Embryonic facial prominence (tissue), 1 donor: ENCODE measurements at regions not wholly inside any gene's neighbourhood (a gene's known extent, or its start where the extent isn't known, plus 50 kb on each side); places are given as distances from the start of the nearest gene placed in this dataset.
"Not testable (repeated sequence)": the region's sequence is repeated elsewhere in the genome, so short reads cannot be mapped to it uniquely, and the experiment has no call there.

Source experiments
- DNase-seq: peaks from one replicate; pipeline ENCODE4 v3.0.0-alpha.2; 2016; ENCODE audit errors: extremely low spot score

DNA sequence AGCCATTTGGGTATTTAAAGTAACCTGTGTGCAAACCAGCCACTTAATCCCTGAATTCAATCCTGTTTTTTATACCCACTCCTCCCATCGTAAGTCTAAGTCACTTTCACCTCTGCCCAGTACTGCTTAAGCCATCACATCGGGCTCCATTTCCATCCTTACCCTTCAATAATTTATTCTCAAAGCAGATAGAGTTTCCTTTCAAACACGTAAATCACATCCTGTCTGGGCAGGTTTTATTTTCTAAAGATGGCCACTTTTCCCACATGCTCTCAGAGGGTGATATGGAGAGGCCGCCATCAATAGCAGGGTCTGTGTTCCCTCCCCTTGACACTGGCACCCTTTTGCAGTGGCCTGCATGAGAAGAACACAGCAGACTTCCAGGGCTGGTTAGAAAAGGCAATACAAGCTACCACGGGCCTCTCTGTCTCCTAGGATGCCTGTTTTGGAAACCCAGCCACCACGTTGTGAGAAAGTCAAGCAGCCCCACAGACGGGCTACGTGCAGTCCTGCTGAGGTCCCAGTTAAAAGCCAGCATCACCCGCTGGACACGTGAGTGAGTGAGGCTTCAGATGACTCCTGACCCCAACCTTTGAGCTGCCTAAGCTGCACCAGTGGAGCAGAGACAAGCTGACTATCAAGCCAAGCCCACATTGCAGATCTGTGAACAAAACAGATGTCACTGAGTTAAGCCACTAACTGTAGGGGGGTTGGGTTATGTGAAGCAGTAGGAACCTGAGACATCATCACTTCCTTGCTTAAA is 241.8 kb upstream of the SLCO3A1 start:
- no peak for DNase-seq

DNA sequence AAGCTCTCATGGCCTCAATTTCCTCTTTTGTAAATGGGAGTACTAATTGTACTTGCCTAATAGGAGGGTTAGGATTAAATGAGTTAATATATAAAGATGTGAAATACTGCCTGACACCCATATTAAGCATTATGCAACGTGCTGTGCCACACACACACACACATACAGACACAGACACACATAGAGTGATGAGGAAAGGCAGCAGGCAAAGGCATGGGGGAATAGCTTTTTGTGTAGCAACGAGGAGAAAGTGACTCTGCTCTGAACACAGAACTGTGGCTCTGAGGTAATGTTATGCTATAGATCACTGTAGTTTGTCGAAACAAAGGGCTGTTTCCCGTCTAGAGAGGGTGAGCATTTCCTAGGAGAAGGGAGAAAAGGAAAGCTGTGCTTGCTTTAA is 233.3 kb upstream of the SLCO3A1 start:
- DNase-seq = no peak

DNA sequence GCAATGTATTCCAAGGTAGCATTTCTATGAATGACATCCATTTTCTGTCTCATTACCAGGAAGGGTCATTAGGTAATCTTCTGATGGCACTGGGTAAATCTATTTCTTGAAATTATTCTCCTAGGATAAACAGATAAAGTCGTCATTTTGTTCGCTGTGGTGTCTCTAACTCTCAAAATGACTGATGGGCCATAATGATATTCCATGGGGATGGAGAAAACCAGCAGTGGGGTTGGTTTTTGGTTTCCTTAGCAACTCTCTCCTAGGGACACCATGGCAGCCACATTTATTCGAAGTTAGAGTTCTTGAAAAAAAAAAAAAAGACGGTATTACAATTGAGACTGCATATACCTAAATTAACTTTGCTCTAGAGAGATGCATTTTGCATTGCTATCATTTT is 231.3 kb upstream of the SLCO3A1 start:
- DNase-seq = no peak

DNA sequence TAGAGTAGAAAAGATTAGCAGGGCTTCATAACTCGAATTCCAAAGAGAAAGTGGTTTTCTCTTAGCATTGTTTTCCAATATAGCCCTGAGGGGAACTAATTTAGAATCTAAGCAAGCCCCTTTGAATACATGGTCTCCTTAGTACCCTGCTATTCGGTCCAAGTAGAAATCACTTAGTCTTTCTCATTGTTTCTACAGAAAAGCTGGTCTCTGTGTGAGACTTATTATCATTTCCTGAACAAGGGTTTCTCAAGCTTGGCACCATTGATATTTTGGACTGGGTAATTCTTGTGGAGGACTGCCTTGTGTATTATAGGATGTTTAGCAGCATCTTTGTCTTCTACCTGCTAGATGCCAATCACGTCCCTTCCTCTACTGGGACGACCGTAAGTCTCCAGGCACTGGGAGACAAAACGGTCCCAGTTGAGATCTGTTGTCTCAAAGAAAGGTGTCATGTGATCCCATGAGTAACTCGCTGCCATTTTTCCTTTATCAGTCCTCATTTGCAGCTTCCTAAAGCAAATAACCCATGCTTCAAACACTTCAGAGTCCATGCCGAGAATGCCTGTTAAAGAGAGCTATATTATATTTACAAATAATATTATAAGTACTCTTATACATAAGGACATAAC is 230.7 kb upstream of the SLCO3A1 start:
- no peak for DNase-seq

DNA sequence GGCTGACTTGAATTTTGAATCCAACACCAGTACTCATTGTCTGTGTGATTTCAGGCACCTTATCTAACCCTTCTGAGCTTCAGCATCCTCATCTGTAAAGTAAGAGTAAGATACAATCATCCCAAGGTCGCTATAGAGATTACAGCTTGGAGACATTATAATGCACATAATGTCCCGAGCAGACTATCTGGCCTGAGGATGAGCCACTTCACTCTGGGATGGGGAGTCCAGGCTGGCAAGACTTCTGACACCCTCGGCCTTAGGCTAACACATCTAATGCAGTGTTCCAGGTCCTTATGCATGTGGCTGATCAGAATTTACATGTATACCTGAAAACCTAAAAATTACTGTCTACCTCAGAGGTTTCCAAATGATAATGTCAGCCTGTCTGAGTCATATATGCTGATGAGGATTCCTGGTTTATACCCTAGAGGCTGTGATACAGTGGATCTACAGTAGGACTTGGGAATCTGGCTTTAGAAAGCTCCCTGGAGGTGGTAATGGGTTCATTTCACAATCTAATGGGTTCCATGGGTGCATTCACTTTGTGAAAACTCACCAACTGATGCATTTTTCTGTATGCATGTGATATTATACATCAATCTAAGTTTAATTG is 229.0 kb upstream of the SLCO3A1 start:
- no peak for DNase-seq

DNA sequence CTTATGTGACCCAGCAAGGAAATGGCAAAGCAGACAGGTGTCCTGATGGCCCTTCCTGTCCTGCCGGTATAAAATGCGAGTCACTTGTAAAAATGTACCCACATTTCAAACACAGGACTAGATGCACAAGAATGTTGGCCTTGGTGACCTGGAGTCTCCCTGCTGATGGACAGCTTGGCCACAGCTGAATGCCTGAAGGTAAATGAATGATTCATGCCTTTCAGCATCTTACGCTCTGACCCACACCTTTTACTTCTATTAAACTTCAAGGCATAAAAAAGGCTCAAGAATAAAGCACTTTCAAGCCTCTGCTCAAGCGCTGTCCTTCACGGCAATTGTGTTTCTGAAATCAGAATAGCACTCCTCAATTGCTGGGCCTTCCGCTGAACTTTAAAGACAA is 228.0 kb upstream of the SLCO3A1 start:
- no peak for DNase-seq

DNA sequence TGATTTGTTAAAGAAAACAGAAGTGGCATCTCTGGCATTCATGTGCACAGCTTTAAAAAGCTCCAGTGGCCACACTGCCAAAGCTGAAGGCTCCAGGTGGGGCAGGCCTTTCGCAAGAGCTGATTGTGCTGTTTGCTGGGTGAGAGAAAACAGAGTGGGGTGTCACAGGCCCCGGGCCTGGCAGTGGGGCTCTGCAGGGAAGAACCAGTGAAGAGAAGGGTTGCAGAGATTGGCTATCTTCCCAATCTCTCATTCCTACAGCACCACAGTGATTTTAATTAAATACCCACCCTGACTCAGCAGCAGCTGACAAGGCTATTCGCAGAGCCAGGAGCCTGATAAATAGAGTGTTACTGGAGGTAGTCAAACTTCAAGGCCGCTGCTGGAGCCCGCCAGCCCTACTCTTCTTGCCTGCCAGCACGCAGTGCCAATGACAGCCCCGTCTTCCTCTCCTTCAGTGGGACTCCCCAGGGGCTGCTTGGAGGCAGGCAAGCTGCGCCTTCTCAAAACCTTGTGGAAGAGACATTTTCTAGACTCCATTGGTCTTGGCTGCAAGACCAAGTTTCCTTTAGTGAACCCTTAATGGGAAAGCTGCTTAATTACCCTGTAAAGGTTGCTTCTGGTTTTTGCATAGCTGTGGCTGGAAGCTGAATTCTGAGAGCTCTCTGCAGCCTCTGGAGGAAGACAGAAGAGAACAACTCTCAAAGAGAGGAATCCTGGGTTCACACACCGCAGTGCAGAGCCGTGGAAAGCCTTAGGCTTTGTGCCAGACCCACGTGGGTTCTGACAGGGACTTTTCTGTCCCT is 225.8 kb upstream of the SLCO3A1 start:
- no peak for DNase-seq

DNA sequence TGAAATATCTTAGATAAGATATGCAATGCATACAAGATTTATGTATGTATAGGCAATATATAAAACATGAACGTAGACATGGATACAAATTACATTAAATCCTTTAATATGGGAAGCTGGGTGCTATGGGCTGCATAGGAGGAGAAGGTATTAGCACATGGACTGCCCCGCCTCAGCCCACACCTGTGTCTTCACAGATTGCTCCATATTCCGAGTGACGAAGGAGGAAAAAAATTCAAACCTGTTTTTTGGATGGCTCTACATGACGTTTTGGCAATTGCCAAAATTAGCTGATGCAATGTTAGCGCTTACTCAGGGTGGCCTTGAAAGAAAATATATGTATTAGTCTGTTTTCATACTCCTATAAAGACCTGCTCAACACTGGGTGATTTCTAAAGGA is 223.4 kb upstream of the SLCO3A1 start:
- no peak for DNase-seq

DNA sequence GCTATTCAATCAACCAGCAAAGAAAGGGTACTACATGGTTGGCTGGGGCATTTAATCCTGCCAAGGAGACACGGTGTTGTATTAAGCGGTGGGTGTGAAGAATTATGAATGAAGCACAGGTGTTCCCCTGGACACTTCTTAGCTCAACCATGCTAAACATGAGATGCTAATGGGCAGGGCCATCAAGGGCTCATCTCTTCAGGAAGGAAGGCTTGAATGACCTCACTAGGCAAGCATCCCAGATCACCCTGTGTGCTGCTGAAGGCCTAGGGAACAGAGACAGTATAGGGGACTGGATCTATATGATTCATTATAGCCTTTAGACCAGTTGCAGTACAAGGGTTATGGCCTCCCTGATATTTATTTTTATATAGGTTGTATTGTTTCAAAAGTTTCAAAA is 221.3 kb upstream of the SLCO3A1 start:
- no peak for DNase-seq

DNA sequence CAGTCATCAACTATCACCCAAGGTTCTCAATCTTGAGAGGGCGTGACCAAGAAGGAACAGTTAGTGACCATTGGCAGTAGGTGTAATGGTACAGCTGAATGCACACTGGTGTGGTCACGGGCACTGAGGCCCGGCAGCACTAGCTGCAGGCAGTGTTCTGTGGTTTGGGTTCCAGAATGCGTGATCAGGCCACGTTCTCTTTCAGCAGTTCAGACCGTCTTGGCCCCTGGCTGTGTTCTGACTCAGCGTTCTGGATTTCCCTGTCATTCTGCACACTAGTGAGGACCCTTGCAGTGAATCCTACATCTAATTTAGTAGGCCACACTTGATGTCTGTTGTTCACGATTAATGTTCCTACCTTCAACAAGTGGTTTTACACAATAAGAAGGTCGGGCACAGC is 220.5 kb upstream of the SLCO3A1 start:
- no peak for DNase-seq

DNA sequence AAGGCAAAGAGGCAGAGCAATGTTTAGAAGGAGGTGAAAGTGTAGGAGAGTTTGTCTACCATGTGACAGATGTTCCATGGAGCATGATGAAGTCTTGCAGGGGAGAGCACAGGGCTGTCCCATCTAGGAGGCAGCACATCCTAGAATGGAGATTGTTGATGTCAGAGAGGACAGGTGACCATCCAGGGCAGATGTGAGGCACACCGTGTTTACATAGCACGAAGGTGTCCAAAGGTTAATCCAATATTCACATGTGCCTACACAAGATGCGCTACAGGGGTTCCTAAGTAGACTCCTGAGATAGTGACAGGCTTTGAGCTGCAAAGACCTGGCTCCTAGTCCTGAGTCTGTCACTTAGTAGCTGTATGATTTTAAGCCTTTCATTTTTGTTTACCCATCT is 219.3 kb upstream of the SLCO3A1 start:
- DNase-seq = no peak

DNA sequence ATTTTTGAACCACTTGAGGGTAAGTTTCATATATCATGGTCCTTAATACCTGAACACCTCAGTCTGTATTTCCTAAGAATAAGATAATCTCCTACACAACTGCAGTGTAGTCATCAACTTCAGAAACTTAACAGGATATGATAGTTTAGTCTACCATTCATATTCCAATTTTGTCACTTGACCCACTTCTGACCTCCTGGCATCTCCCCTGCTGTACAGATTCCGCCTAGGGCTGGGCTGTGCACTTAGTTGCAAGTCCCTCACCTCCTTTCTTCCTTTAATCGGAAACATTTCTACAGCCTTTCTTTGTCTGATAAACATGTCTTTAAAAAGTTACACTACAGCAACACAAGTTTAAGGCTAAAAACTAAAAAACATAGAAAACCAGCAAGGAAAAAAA is 218.4 kb upstream of the SLCO3A1 start:
- no peak for DNase-seq

DNA sequence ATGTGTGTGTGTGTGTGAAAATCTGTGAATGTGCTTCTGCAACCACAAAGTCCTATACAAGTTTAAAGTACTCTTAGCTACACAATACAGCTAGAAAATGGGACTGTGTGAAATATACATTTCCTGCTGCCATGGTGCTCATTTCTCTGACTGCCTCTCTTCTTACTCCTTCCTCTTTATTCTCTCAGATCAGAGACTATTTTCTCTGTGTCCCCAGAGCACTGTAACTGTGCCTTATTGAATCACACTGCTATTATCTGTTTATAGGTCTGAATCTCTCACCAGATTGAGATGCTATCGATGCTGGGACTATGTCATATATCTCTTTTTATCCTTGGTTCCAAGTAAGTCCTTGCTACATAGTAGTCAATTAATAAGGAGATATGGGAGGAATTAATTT is 217.9 kb upstream of the SLCO3A1 start:
- no peak for DNase-seq

DNA sequence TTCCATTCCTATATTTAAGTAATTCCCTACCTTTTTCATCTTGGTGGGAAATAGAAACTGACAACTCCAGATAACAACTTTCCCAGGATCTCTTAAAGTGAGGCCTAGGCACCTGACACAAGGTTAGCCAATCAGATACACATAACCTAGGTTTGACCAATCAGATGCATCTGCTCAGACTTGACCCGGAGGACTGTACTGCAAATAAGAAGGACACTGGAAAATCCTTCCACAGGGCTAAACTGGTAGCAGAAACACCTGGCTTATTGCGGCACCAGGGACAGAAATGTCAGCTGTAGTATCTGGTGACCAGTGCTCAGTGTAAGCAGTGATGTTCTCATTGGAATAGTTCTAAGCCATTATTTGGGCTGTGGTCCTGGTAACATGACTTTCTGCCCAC is 204.5 kb upstream of the SLCO3A1 start:
- no peak for DNase-seq

DNA sequence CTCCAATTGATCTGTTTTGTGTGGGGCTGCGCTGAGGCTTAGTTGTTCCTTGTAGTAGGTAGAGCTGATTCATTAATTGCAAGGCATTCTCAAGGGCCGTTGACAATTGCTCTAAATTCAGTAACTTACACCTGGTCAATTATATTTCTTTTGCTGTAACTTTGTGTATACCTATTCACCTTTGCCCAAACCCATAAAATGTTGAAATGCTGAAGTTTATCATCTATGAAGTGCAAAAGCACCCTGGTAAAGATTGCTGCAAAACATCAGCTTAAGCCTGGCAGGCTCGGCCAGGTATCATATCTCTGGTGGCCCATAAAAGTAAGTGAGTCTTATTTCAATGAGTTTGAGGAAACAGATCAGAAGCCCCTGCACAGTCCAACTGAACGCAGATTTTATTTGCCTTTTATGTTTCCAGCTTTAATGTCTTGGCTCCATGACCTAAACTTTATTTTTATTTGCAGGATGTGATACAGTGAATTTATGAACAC is 203.6 kb upstream of the SLCO3A1 start:
- DNase-seq = no peak

DNA sequence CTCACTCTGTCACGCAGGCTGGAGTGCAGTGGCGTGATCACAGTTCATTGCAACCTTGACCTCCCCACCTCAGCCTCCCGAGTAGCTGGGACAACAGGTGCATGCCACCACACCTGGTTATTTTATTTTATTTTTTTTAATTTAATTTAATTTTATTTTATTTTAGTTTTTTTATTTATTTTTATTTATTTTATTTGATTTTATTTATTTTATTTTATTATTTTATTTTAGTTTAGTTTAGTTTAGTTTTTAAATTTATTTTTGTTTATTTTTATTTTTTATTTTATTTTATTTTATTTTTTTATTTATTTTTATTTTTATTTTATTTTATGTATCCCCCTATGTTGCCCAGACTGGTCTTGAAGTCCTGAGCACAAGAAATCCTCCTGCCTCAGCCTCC is 202.3 kb upstream of the SLCO3A1 start:
- DNase-seq = no peak

DNA sequence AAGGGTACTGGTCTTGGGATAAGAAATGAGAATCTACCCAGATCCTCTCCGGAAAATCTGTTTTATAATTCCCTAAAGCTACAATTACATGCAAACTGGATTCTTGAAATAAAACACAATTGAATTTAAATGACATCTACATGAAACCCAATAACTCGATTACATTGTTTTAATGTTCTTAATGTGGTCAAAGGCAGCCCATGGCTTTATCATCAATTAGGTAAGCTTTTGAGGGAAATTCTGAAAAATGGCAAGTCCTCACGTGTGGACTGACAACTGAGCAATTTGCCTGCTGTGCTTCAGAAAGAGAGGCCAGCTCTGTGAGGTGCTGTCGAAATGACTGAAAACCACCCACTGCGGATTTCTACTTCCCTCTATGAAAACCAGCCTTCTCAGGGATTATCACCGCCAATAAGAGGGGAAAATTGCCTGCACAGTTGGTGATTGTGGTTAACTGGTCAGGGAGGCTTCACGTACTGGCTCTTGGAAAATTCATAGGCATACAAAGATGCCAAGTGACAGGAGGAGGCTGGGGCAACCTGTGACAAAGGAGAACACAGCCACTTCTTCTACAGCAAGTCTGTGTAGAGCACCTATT is 200.8 kb upstream of the SLCO3A1 start:
- no peak for DNase-seq

DNA sequence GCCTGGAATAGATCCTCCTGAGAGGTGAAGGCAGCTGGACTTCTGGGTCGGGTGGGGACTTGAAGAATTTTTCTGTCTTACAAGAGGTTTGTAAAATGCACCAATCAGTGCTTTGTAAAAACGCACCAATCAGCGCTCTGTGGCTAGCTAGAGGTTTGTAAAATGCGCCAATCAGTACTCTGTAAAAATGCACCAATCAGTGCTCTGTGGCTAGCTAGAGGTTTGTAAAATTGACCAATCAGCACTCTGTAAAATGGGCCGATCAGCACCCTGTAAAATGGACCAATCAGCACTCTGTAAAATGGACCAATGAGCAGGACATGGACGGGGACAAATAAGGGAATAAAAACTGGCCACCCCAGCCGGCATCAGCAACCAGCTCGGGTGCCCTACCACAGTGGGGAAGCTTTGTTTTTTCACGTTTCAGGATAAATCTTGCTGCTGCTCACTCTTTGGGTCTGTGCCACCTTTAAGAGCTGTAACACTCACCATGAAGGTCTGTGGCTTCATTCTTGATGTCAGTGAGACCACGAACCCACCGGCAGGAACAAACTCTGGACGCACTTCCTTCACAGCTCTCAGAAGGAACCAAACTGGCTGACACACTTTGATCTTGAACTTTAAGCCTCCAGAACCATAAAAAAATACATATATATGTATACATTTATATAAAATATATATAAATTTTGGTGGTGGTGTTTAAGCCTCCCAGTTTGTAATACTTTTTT is 197.8 kb upstream of the SLCO3A1 start:
- DNase-seq = not testable (repeated sequence)

DNA sequence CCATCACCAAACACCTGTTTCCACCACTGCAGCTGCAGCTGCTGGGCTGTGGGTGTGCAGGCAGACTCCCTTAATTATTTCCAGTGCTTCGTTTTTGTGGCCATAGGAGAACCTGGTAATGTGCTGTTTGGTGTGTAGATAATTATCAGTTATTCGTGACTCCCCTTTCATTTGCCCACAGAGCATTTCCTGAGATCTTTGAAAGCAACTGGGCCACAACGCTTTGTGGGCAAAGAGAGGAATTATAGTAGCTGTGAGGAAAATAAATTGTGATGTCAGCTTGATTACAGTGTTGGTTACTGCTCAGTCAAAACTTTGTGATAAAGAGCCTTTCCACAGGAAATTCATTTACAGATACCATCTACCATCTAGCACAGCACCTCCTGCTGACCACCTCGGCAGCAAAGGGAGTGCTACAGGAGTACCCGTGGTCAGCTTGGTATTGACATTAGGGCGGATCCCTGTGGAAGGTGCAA is 193.3 kb upstream of the SLCO3A1 start:
- no peak for DNase-seq

DNA sequence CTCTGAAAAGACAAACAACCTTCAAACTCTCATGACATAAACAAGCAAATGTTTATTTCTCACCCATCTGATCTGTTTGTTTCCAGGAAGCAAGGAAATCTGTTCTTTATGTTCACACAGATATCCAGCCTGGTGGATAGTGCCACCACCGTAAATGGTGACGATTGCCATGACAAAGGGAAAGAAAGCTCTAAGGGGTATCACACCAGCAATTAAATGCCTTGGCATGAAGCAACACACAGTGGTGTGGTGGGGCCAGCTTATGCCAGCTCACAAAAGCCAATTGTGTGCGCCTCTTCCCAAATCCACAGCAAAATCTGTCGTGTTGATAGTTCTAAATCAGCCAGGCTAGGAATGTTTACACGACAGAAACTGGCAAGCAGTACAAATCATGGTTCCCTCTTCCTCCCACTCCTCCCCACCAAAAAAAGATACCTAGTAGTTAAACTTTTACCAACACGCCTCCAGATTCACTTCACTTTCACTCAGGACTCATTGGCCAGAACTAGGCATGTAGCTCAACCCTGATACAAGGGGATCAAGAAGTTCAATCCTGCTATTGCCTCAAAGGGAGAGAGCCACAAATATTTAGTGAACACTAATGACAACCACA is 189.2 kb upstream of the SLCO3A1 start:
- DNase-seq = no peak

DNA sequence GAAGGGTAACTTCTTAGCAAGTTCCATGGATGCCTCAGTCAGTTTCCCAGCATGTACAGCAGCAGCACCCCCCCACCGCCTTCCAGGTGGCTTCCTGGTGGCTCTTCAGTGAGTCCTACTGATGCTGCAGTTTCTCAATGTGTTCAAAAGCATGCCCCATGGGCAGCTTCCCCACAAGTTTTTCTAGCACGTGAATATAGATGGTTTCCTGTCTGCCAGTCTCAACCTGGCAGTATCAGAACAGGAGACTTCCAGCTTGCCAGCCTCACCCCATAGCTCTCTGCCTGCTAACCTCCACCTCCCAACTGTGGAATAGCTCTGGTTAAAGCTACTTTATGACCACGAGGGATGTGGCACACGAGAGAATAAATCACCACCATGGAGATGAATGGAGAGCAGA is 188.3 kb upstream of the SLCO3A1 start:
- no peak for DNase-seq
